WTC11 (cell line): ENCODE measurements at regions not wholly inside any gene's neighbourhood (a gene's known extent, or its start where the extent isn't known, plus 50 kb on each side); places are given as distances from the start of the nearest gene placed in this dataset.

Experiments
- ATAC-seq: fragments of 200-7000 bp; cut with Tn5 transposase; 2 replicates; pipeline ENCODE4 v1.10.0; 2021; ENCODE audit warnings: mild to moderate bottlenecking, moderate library complexity
- CTCF ChIA-PET: fragments of 300-600 bp; sonication (Branson Sonifier 250); formaldehyde crosslinking; loops from one replicate; lab custom pipeline; 2021; ENCODE audit warnings: antibody characterized with exemption; lab: Charles Lee
- POLR2A ChIA-PET: fragments of 350-600 bp; sonication (Branson Sonifier 250); formaldehyde crosslinking; loops from one replicate; lab custom pipeline; 2021; ENCODE audit warnings: antibody characterized with exemption; lab: Charles Lee
- DNase-seq: peaks from one replicate; pipeline ENCODE4 v3.0.0; 2021; ENCODE audit warnings: low spot score
- H3K27ac Mint-ChIP-seq: 2 replicates; pipeline ENCODE4 v1.8.0; 2021; ENCODE audit warnings: mixed read lengths
- H3K27me3 Mint-ChIP-seq: 2 replicates; pipeline ENCODE4 v1.8.0; 2021; ENCODE audit warnings: low read depth, mild to moderate bottlenecking, moderate library complexity, mixed read lengths
- H3K36me3 Mint-ChIP-seq: 2 replicates; pipeline ENCODE4 v1.8.0; 2021; ENCODE audit warnings: mixed read lengths
- H3K4me1 Mint-ChIP-seq: 2 replicates; pipeline ENCODE4 v1.8.0; 2022; ENCODE audit warnings: mixed read lengths
- H3K4me3 Mint-ChIP-seq: 2 replicates; pipeline ENCODE4 v1.8.0; 2021; ENCODE audit warnings: mild to moderate bottlenecking, moderate library complexity, mixed read lengths
- H3K9me3 Mint-ChIP-seq: 2 replicates; pipeline ENCODE4 v1.8.0; 2021; ENCODE audit warnings: mixed read lengths
- CREB1 ChIP-seq: sonication (generic); formaldehyde crosslinking; IDR thresholded peaks from 2 replicates; pipeline ENCODE4 v1.8.0; 2023; ENCODE audit warnings: mild to moderate bottlenecking, missing genetic modification reagents
- ESRRA ChIP-seq: sonication (generic); formaldehyde crosslinking; IDR thresholded peaks from 2 replicates; pipeline ENCODE4 v1.8.1; 2022; ENCODE audit warnings: mild to moderate bottlenecking, missing genetic modification reagents, borderline replicate concordance
- FOXK1 ChIP-seq: sonication (generic); formaldehyde crosslinking; IDR thresholded peaks from 2 replicates; pipeline ENCODE4 v1.8.0; 2022; ENCODE audit warnings: mild to moderate bottlenecking, moderate library complexity, missing genetic modification reagents
- FOXP1 ChIP-seq: sonication (generic); formaldehyde crosslinking; IDR thresholded peaks from 2 replicates; pipeline ENCODE4 v1.8.0; 2022; ENCODE audit warnings: missing genetic modification reagents, mild to moderate bottlenecking, moderate library complexity, borderline replicate concordance
- GABPB1 ChIP-seq: sonication (generic); formaldehyde crosslinking; IDR thresholded peaks from 2 replicates; pipeline ENCODE4 v1.8.1; 2023; ENCODE audit warnings: mild to moderate bottlenecking, missing genetic modification reagents
- HMGA2 ChIP-seq: fragments of 250-450 bp; sonication (Bioruptor Pico); IDR thresholded peaks from 2 replicates; pipeline ENCODE4 v1.4.0; 2021; ENCODE audit warnings: mild to moderate bottlenecking, moderate library complexity
- JUN ChIP-seq: sonication (generic); formaldehyde crosslinking; IDR thresholded peaks from 2 replicates; pipeline ENCODE4 v1.8.0; 2023; ENCODE audit warnings: mild to moderate bottlenecking, missing genetic modification reagents
- NFE2L1 ChIP-seq: sonication (generic); formaldehyde crosslinking; IDR thresholded peaks from 2 replicates; pipeline ENCODE4 v1.8.1; 2023; ENCODE audit warnings: missing genetic modification reagents
- NR2C2 ChIP-seq: sonication (generic); formaldehyde crosslinking; IDR thresholded peaks from 2 replicates; pipeline ENCODE4 v1.8.0; 2022; ENCODE audit warnings: mild to moderate bottlenecking, missing genetic modification reagents
- OVOL2 ChIP-seq: fragments of 250-450 bp; sonication (Bioruptor Pico); IDR thresholded peaks from 2 replicates; pipeline ENCODE4 v1.9.0; 2021; ENCODE audit warnings: mild to moderate bottlenecking, borderline replicate concordance
- RORB ChIP-seq: fragments of 250-450 bp; sonication (Bioruptor Pico); IDR thresholded peaks from 2 replicates; pipeline ENCODE4 v1.9.0; 2021; ENCODE audit warnings: mild to moderate bottlenecking
- ZNF121 ChIP-seq: sonication (generic); formaldehyde crosslinking; IDR thresholded peaks from 2 replicates; pipeline ENCODE4 v1.8.0; 2023; ENCODE audit warnings: missing genetic modification reagents
- ZNF263 ChIP-seq: sonication (generic); formaldehyde crosslinking; IDR thresholded peaks from 2 replicates; pipeline ENCODE4 v1.8.1; 2022; ENCODE audit warnings: low read depth, mild to moderate bottlenecking, moderate library complexity, missing genetic modification reagents
- ZNF396 ChIP-seq: fragments of 250-450 bp; sonication (Bioruptor Pico); IDR thresholded peaks from 2 replicates; pipeline ENCODE4 v1.8.0; 2021; ENCODE audit warnings: mild to moderate bottlenecking, moderate library complexity, borderline replicate concordance
- TF ChIP-seq, protein P1 (sequence below): sonication (generic); formaldehyde crosslinking; IDR thresholded peaks from 2 replicates; pipeline ENCODE4 v1.8.1; 2022; ENCODE audit warnings: missing genetic modification reagents, borderline replicate concordance
- TF ChIP-seq, protein P2 (sequence below): fragments of 250-450 bp; sonication (Bioruptor Pico); IDR thresholded peaks from 2 replicates; pipeline ENCODE4 v1.8.0; 2021; ENCODE audit warnings: mild to moderate bottlenecking
- TF ChIP-seq, protein P3 (sequence below): sonication (generic); formaldehyde crosslinking; IDR thresholded peaks from 2 replicates; pipeline ENCODE4 v1.8.1; 2022; ENCODE audit warnings: mild to moderate bottlenecking, missing genetic modification reagents, moderate library complexity, borderline replicate concordance
- TF ChIP-seq, protein P4 (sequence below): sonication (generic); formaldehyde crosslinking; IDR thresholded peaks from 2 replicates; pipeline ENCODE4 v1.8.0; 2022; ENCODE audit warnings: mild to moderate bottlenecking, missing genetic modification reagents
- TF ChIP-seq, protein P5 (sequence below): fragments of 250-450 bp; sonication (Bioruptor Pico); IDR thresholded peaks from 2 replicates; pipeline ENCODE4 v1.9.0; 2021; ENCODE audit warnings: mild to moderate bottlenecking

DNA sequence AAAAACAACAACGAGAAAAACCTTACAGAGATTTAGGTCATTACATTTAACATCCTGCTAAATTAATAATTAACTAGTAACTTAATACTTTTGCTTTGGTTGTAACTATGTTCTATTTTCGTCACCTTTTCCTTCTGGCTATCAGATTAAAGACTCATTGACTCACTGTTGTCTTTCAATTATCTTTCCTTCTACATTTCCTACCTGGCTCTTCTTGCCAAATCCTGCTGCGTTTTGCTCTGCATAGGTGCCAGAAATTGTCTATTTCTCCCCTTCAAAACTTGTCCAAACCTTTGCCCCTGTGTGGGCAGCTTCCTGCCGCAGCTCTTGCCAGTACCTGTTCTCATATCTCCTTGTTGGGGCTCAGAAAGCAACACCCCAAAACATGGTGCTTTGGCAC is 235.5 kb upstream of the ZNF608 start:
- ATAC-seq: no peak
- peaks cover 47% of the 10 kb centered on the region for H3K9me3 Mint-ChIP-seq
- H3K27me3 Mint-ChIP-seq: peaks cover 36% of the 10 kb centered on the region

DNA sequence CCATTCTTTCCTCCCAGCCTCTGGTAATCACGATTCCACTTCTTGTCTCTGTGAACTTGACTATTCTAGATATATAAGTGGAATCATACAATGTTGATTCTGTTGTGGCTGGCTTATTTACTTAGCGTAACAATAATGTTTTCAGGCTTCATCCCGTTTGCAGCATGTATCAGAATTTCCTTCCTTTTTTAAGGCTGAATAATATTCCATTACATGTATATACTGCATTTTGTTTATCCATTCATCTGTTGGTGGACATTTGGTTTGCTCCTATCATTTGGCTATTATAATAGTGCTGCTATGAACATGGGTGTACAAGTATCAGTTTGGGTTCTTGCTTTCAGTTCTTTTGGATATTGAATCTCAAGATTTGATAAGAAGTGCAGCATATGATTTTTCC is 239.7 kb upstream of the ZNF608 start:
- Mint-ChIP-seq H3K4me1 (peaks cover 14% of the 10 kb centered on the region), H3K4me3 (no peak overlapping the region), H3K27ac (no peak overlapping the region), H3K27me3 (peaks cover 39% of the 10 kb centered on the region), H3K36me3 (peaks cover 58% of the 10 kb centered on the region), H3K9me3 (peaks cover 52% of the 10 kb centered on the region)
- CTCF ChIA-PET: no interaction called here
- ATAC-seq: no peak
- no peak for TF ChIP-seq ZNF396 (CRISPR knock-in tag)
- TF ChIP-seq, protein P1, sequence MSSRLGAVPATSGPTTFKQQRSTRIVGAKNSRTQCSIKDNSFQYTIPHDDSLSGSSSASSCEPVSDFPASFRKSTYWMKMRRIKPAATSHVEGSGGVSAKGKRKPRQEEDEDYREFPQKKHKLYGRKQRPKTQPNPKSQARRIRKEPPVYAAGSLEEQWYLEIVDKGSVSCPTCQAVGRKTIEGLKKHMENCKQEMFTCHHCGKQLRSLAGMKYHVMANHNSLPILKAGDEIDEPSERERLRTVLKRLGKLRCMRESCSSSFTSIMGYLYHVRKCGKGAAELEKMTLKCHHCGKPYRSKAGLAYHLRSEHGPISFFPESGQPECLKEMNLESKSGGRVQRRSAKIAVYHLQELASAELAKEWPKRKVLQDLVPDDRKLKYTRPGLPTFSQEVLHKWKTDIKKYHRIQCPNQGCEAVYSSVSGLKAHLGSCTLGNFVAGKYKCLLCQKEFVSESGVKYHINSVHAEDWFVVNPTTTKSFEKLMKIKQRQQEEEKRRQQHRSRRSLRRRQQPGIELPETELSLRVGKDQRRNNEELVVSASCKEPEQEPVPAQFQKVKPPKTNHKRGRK (CRISPR knock-in tag): no peak
- DNase-seq: no peak
- POLR2A ChIA-PET: no interaction called here

More for the DNA sequence above, 235.5 kb upstream of the ZNF608 start:
- no peak for DNase-seq
- ChIA-PET CTCF (no interaction called here), POLR2A (no interaction called here)
- H3K4me3 Mint-ChIP-seq: no peak overlapping the region
- peaks cover 40% of the 10 kb centered on the region for H3K4me1 Mint-ChIP-seq
- TF ChIP-seq, protein P2, sequence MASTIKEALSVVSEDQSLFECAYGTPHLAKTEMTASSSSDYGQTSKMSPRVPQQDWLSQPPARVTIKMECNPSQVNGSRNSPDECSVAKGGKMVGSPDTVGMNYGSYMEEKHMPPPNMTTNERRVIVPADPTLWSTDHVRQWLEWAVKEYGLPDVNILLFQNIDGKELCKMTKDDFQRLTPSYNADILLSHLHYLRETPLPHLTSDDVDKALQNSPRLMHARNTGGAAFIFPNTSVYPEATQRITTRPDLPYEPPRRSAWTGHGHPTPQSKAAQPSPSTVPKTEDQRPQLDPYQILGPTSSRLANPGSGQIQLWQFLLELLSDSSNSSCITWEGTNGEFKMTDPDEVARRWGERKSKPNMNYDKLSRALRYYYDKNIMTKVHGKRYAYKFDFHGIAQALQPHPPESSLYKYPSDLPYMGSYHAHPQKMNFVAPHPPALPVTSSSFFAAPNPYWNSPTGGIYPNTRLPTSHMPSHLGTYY (CRISPR knock-in tag): no peak
- TF ChIP-seq ESRRA (CRISPR knock-in tag) (no peak), ZNF121 (CRISPR knock-in tag) (no peak), NFE2L1 (no peak), HMGA2 (CRISPR knock-in tag) (no peak), FOXP1 (CRISPR knock-in tag) (no peak), ZNF263 (no peak), FOXK1 (CRISPR knock-in tag) (no peak), CREB1 (no peak), OVOL2 (CRISPR knock-in tag) (no peak), JUN (CRISPR knock-in tag) (no peak), GABPB1 (CRISPR knock-in tag) (no peak), NR2C2 (CRISPR knock-in tag) (no peak), RORB (CRISPR knock-in tag) (no peak)
- TF ChIP-seq, protein P3, sequence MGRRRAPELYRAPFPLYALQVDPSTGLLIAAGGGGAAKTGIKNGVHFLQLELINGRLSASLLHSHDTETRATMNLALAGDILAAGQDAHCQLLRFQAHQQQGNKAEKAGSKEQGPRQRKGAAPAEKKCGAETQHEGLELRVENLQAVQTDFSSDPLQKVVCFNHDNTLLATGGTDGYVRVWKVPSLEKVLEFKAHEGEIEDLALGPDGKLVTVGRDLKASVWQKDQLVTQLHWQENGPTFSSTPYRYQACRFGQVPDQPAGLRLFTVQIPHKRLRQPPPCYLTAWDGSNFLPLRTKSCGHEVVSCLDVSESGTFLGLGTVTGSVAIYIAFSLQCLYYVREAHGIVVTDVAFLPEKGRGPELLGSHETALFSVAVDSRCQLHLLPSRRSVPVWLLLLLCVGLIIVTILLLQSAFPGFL: no peak
- TF ChIP-seq, protein P4, sequence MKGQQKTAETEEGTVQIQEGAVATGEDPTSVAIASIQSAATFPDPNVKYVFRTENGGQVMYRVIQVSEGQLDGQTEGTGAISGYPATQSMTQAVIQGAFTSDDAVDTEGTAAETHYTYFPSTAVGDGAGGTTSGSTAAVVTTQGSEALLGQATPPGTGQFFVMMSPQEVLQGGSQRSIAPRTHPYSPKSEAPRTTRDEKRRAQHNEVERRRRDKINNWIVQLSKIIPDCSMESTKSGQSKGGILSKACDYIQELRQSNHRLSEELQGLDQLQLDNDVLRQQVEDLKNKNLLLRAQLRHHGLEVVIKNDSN (CRISPR knock-in tag): no peak
- TF ChIP-seq, protein P1 (CRISPR knock-in tag): no peak
- TF ChIP-seq, protein P5, sequence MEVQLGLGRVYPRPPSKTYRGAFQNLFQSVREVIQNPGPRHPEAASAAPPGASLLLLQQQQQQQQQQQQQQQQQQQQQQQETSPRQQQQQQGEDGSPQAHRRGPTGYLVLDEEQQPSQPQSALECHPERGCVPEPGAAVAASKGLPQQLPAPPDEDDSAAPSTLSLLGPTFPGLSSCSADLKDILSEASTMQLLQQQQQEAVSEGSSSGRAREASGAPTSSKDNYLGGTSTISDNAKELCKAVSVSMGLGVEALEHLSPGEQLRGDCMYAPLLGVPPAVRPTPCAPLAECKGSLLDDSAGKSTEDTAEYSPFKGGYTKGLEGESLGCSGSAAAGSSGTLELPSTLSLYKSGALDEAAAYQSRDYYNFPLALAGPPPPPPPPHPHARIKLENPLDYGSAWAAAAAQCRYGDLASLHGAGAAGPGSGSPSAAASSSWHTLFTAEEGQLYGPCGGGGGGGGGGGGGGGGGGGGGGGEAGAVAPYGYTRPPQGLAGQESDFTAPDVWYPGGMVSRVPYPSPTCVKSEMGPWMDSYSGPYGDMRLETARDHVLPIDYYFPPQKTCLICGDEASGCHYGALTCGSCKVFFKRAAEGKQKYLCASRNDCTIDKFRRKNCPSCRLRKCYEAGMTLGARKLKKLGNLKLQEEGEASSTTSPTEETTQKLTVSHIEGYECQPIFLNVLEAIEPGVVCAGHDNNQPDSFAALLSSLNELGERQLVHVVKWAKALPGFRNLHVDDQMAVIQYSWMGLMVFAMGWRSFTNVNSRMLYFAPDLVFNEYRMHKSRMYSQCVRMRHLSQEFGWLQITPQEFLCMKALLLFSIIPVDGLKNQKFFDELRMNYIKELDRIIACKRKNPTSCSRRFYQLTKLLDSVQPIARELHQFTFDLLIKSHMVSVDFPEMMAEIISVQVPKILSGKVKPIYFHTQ (CRISPR knock-in tag): no peak
- no peak overlapping the region; the same call in 1 of the 2 replicates for H3K27ac Mint-ChIP-seq
- H3K36me3 Mint-ChIP-seq: peaks cover 62% of the 10 kb centered on the region
